CD4-positive, alpha-beta T cell treated with Interferon alpha-2 for 1 hour (primary cell): ENCODE measurements at regions not wholly inside any gene's neighbourhood (a gene's known extent, or its start where the extent isn't known, plus 50 kb on each side); places are given as distances from the start of the nearest gene placed in this dataset.

Source experiments
- DNase-seq, 2 donors: peaks; one replicate each; pipeline ENCODE4 v3.0.0-alpha.2; 2020 to 2022

DNA sequence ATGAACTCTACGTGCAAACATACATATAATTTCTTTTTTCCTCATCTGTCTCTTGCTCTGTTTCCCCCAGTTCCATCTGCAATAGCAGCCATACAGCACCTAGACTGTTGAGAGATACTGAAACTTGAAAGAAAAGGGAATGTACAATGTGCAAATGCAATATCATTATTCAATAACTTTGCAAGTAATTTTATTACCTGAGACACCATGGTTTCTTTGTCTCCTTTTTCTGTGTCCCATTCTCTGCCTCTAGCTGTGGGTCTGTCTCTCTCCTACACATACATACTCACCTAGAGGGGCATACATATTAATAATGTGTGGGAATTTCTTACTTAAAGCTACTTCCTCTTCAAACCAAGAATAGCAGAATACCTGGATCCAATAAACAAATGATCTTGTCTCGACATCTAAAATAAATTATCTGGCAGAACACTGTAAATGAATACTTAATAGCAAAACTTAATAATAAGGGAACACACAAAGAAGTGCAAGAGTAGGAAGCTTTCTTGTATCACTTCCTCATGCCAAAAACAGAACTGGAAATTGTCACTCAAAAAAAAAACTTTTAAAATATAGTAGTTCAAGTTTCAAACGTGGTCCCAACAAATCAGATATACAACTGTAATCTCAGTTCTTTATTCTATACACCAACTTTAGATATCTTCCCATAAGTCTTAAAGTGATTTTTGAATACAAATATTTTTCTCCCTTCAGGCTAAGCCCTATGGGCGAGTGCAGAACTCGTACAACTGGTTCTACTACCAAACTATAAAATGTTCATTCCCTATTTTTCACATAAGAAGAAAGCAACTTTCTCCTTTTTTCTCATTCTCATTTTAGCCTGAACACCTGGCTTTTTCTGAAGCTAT is 194.6 kb downstream of the NRIP1 start:
- DNase-seq: no peak

DNA sequence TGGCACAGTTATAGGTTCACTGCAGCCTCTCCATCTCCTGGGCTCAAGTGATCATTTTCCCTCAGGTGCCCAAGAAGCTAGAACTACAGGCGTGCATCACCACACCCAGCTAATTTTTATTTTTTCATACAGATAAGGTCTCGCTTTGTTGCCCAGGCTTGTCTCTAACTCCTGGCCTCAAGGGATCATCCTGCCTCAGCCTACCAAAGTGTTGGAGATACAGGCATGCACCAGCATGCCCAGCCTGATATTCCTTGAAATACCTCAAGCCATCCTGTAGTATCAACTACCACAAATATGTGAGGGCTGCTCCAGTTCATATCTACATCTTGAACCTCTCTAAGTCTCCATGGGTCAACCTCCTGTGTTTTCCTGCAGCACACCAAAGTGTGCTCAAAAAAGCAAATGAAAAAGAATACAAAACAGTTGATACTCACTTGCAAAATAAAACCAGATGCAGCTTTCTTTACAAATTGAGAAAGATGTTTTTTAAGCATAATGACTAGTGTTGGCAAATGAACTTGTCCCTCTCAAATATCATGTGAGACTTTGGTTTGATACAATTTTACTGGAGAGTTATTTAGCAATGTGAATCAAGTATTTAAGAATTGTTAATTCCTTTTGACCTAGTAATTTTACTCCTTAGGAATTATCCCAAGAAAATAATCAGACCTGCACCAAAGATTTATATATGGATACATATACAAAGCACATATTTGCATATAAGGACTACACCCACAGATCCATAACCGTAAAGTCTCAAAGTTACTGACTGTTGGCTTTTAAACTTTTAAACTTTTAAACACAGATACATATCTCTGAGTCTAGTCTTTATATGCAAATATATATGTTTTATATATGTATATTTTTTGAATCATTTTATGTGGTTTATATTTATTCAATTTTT is 197.7 kb downstream of the NRIP1 start:
- DNase-seq: no peak

DNA sequence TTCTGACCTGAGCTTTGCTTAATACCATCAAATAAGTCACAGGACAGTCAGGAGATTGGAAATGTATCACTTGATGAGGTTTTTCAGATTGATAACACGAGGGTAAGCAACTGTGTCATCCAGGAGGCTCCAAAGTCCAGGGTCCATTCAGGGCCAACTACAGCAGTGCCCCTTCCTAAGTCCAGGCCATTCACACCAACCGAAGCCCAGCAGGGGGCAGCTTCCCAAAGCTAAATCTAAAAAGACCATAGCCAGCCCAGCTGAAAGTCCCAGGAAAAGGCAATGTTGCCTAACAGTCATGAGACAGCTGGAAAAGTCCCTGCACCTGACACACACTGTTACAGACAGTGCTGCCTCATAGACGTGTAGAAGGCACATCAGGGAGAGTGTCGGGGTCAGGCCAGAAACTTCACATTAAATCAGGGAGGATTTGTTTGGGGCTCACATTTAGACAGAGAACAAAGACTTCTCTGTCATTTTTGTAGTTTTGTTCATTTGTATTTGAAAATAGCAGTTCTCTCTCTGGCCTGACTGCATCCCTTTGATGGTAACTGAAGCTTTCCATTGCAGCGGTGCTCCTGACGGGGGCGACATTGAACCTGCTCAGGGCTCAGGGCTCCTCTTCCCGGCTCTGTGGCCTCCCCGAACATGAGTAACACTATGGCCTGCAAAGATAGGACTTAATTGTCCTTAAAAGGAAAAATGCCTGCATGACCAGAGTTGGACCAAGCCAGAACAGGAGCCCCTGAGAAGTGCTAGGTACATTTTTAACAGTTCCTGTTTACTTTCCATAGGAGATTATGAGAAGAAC is 200.4 kb downstream of the NRIP1 start:
- DNase-seq: peak; percentile 26 to 36

DNA sequence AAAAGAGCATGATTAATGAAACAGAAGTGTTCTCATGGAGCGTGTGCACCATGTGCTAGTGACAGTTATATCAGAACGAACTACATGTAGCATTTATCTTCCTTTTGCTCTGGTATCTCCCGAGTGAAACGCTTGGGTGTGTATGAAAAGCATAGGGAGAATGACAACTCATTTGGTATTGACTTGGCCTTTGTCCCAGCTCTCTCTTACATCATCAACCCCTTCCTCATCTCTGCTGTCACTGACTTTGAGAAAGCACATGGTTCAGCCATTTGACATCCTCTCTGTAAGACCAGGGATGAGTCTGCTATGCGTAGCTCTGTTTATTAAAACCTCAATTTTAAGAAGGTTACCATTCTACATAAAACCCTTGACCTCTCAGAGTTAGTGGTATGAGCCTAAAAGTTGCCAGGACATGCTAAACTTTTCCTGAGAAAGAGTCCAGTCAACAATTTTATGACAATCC is 201.0 kb downstream of the NRIP1 start:
- no peak for DNase-seq

DNA sequence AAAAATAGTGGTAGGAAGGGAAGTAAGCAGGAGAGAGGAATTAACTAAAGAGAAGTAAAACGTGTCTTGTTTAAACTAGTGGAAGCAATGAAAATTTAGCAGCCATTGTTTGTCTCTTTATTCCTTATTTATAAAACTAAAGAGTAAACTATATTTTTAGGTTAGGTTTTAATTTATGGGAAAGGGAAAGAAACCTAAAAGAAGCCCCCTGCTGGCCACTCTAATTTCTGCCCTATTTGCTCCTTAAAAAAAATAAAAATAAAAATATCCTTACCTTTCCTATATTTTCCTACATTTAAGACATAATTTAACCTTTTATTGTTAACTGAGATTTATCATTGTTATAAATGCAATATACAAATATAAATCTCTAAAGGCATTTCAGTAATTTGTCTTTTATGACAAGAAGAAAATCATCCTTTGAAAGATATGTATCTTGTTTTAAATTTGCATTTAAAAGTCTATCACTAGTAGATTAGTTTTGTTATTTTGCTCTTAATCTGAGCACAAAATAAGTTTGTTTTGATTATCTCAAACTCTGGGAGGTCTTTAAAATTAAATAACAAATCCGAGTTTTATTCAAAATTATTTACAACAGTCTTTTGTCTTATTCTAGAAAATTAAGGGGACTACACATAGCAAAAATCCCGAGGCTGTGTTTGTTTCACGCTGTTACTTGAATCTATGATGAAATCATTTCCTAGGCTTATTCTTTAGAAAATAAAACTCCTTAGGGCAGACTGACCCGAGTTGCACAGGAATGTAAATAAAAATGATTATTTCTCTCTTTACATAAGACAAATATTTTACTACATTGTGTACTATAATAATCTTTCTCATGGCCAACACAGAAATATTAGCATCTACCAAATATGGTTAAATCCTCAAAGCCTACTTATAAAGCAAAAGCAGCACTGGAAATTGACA is 201.7 kb downstream of the NRIP1 start:
- peak in 1 of 2 donors; percentile 11 for DNase-seq

DNA sequence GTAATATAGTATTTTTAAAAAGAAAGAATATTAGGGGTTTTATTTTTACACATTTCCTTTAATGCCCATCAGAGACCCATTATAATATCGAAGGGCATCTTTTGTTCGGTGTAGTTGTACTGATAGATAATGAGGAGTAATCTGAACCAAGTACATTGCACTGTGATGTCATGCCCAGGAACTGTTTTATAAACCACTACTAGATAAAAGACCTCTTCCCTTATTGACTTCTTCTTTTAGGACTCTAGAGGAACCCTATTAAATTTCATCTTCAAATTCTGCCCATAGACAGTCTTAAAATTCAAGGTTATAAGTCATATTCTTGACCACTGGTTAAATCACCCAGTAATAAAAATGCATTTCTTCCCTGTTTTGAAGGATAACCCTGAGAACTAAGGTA is 206.5 kb downstream of the NRIP1 start:
- no peak for DNase-seq

DNA sequence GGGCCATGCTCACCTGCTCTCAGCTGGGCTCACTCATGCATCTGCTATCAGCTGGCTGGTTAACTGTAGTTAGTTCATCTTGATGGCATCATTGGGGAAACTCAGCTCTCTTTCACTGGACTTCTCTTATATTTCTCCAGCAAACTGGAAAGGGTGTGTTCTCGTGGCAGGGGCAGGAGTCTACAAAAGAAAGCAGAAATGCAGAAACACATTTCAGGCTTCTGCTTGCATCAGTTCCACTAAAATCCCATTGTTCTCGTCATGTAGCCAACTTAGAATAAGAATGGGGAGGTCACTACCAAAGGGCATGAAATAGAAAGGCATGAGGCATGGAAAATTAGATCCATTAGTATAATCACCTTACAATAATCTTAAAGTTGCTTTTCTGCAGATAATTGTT is 207.3 kb downstream of the NRIP1 start:
- DNase-seq: no peak

DNA sequence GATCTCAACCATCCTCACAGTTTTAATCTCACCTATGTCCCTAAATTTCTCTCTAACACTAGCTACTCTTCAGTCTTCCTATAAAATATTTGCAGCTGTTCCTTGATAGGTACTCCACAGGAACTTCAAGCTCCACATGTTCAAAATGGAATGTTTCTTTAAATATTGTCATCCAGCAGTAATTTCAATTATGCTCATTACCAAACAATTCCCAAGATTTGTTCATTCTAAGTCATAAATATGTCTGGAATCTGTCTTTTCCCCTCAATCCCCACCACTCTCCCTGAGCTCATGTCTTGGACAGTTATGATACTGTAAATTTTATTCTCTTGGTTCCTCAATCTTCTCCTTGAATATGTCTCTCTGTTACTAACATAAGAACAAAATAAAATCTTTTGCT is 214.4 kb downstream of the NRIP1 start:
- no peak for DNase-seq

DNA sequence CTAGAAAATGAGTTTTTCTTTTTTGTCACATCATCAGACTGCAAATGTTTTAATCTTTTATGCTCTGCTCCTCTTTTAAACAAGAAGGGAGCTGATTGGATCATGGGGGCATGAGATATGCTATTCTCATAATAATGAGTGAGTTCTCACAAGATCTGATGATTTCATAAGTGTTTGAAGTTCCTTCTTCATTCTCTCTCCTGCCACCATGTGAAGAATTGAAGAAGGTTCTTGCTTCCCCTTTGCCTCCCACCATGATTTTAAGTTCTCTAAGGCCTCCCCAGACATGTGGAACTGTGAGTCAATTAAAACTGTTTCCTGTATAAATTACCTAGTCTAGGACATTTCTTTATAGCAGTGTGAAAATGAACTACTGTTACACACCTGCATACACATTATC is 218.2 kb downstream of the NRIP1 start:
- DNase-seq: no peak

DNA sequence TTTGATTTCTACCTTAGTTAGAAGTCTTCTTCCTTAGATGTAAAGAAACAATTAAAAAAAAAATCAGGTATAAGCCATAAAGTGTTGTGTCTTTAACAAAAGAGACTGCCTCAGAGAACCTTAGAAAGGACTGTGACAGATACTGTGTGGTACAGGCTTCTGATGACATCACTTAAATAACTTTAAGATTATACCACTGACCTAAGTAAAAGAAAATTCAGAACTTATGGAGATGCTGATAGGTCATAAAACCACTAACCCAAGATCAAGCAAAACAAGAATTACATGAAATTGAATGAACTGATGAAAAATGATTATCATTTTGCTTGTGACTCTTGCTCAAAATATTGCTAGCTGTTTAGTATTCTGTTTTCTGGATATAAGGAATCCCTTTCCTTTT is 220.8 kb downstream of the NRIP1 start:
- DNase-seq: no peak

DNA sequence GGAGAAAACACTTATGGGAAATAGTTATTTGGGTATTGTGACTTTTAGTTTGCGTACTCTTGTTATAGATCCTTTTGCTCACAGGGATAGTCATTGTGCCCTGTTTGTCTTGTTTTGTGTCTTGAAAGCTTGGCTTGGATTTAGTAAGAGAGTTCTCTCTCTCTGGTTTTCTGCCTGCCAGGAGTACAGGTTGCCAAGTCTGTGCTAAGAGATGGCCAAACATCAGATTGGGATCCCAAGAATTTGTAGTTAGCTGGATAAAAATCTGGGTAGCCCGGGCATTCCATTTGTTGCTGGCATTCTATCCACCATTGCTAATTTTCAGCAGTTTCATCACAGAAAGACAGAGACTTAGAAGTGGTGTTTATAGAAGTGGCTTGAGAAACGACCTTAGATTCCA is 222.2 kb downstream of the NRIP1 start:
- no peak for DNase-seq

DNA sequence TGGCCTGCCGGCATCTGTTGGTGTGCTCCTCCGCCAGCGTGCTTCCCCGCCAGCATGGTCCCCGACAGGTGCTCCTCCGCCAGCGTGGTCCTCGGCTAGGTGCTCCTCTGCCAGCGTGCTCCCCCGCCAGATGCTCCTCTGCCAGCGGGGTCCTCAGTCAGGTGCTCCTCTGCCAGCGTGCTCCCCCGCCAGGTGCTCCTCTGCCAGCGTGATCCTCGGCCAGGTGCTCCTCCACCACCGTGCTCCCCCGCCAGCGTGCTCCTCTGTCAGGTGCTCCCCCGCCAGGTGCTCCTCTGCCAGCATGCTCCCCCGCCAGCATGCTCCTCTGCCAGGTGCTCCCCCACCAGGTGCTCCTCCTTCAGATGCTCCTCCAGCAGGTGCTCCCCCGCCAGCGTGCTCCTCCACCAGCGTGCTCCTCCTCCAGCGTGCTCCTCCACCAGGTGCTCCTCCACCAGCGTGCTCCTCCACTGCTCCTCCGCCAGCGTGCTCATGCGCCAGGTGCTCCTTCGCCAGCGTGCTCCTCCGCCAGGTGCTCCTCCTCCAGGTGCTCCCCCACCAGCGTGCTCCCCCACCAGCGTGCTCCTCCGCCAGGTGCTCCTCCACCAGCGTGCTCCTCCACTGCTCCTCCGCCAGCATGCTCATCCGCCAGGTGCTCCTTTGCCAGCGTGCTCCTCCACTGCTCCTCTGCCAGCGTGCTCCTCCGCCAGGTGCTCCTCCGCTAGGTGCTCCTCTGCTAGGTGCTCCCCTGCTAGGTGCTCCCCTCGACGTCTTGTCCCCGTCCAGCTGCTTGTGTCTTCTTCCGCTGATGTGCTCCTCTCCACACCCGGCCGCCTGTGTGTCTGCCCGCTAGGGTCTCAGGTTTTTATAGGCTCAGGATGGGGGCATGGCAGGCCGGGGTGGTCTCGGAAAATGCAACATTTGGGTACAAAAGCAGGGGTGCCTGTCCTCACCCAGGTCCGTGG is 223.0 kb downstream of the NRIP1 start:
- no peak for DNase-seq

DNA sequence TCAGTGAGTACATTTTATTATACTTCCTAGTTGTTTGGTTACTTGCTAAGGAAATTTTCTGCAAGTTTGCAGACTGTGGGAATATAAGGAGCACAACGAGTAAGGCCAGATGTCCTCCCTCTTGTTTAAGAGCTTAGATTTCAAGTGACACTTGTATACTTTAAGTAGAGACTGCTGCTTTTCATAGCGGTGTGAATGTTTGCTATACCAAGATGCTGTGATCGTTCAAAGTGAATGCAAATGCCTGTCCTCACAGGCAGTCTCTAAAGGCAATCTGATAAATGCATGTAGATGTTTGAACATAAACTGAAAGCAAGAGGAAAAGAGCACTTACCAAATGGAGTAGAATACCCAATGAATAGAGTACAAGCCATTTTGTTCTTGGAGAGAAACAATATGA is 226.4 kb downstream of the NRIP1 start:
- no peak for DNase-seq

DNA sequence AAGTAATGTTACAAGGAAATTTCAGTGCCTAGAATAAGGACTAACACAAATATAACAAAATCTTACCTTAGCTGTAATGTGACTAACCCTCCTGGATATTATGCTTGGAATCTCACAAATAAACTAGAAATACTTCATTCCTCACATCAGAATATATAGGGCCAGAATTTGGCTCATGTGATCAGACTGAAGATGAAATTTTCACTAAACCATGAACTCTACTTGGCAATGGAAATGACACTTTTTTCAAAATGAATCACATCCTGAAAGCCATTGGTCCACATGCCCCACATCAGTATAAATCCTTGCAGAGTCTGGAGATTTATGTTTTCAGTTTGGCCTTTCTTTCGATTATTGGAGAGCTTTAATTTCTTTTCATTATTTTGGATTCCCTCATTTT is 227.8 kb downstream of the NRIP1 start:
- DNase-seq: no peak

DNA sequence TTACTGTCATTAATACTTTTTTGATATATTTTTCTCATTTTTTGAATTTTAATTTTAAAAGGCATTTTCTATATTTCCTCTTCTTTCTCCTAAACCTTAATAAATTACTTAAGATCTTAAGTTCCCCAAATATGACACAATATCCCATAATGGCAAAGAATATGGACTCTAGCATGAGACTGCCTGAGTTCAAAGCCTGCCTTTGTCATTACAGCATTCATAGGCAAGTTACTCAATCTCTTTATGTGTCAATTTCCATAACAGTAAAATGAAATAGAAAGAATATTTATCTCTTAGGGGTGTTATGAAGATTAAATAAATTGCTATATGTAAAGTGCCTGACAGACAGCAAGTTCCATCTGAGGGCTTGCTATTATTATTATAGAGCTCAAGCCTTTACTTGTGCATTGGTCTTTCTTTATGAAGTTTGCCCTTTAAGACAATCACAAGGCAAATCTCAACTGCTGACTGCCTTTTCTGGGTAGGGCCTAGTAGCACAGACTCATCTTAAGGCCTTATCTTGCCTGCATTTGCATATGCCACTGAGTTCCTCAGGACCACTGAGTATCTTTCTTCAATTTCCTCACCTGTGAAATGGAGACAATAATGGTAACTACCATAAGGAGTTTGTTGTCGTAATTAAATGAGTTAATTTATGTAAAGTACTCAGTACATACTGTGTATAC is 231.0 kb downstream of the NRIP1 start:
- DNase-seq: no peak

DNA sequence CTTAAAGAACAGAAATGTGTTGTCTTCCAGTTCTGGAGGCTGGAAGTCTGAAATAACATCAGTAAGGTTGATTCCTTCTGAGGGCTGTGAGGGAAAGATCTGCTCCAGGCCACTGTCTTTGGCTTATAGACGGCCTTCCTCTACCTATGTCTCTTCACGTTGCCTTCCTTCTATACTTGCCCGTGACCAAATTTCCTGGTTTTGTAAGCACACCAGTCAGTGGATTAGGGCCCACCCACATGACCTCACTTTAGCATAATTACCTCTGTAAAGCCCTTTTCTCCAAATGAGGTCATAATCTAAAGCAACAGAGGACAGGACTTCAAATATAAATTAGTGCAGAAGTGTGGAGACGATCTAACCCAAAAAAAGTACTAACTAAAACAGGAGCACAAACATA is 231.6 kb downstream of the NRIP1 start:
- no peak for DNase-seq

DNA sequence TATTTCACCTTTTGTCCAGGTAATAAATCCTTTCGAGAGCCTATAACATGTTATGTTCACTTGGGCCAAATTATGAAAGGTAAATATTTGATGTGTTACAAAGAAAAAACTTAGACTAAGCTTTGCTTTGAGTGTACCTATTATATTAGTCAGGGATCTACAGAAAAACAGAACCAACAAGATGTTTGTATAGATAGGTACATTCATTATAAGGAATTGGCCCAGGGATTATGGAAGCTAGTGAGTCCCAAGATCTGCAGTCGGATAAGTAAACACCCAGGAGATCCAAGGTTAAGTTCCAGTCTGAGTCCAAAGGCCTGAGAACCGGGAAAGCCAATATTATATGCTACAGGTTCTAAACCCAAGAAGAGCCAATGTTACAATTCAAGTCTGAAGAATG is 234.5 kb downstream of the NRIP1 start:
- DNase-seq: no peak

DNA sequence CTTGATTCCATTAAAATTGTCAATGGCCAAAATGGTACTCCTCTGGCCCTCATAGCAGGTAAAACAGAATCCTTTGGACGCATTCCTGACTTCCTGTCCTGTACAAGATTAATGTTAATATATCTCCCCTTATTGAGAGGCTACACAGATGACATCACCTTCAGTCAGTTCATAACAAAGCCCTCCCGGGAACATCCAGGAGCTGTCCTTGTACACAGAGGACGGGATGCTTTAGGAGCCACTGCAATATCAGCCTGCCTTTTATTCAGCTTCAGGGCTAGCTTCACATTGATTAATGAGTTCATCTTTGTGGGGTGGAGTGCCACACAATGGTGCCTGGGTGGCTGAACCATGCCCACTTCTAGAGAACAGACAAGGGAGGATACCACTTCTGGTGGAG is 235.1 kb downstream of the NRIP1 start:
- DNase-seq: no peak

DNA sequence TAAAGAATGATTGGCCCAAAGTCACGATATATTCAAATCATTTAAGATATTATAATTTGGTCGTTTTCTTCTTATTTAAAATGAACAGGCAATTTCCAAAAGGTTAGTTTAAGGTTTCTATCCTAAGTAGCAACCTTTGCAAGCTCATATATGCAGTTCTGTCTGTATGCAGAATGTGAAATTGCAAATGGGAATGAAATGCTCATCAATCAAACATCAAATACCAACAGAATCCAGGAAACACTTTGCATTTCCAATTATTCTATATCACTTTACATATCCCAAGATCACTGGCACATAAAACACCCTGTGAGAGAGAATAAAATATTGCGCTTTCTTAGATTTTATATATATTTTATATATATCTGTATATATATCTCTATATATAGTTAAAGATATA is 237.3 kb downstream of the NRIP1 start:
- no peak for DNase-seq

DNA sequence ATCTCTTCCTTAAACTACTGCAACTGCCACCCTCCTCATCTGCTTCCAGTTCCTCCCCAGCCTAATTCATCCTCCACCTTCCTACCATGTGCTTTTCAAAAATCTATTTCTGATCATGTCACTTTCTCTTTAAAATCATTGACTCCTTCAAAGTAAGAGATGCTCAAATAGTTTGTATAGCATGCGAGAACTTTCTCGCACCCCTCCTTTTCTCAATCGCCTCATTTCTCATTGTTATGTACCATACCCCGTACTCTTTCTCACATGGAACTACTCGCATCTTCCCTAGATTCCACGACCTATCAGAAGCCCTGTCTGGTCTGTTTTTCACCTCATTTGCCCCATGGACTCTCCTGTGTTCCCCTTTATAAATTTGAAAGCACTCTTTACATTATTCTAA is 238.2 kb downstream of the NRIP1 start:
- no peak for DNase-seq
